NCI-H187 treated with DMSO at 0.1 percent for 48 hours (cell line): ENCODE measurements at regions not wholly inside any gene's neighbourhood (a gene's known extent, or its start where the extent isn't known, plus 50 kb on each side); places are given as distances from the start of the nearest gene placed in this dataset.
"Not testable (repeated sequence)": the region's sequence is repeated elsewhere in the genome, so short reads cannot be mapped to it uniquely, and the experiment has no call there.

Experiments used
- DNase-seq: peaks from one replicate; lab custom pipeline; 2025; lab: John Stamatoyannopoulos, UW

- no peak for DNase-seq
Observed at GRCh38 chr3:87489892-87490291, 213.5 kb upstream of the POU1F1 start.

- DNase-seq, result no peak
Observed at GRCh38 chr3:87488765-87489164, 212.4 kb upstream of the POU1F1 start.

GRCh38 chr3:87486635-87487034, 210.3 kb upstream of the POU1F1 start:
- not testable (repeated sequence) for DNase-seq

GRCh38 chr3:87486115-87486514, 209.7 kb upstream of the POU1F1 start:
- DNase-seq, result no peak

- DNase-seq, result no peak
Observed at GRCh38 chr3:87478716-87479115, 202.3 kb upstream of the POU1F1 start.

- no peak for DNase-seq
Observed at GRCh38 chr3:87473944-87474343, 197.6 kb upstream of the POU1F1 start.

- no peak for DNase-seq
Observed at GRCh38 chr3:87468938-87469337, 192.6 kb upstream of the POU1F1 start.

- no peak for DNase-seq
Observed at GRCh38 chr3:87468235-87468634, 191.9 kb upstream of the POU1F1 start.

GRCh38 chr3:87462228-87462627, 185.8 kb upstream of the POU1F1 start:
- no peak for DNase-seq

- DNase-seq, result no peak
Observed at GRCh38 chr3:87461443-87461842, 185.1 kb upstream of the POU1F1 start.

- DNase-seq, result no peak
Observed at GRCh38 chr3:87461036-87461435, 184.7 kb upstream of the POU1F1 start.

GRCh38 chr3:87448558-87448957, 172.2 kb upstream of the POU1F1 start:
- no peak for DNase-seq

- no peak for DNase-seq
Observed at GRCh38 chr3:87446849-87447387, 170.5 kb upstream of the POU1F1 start.

- DNase-seq, result no peak
Observed at GRCh38 chr3:87442470-87442869, 166.1 kb upstream of the POU1F1 start.

- DNase-seq, result no peak
Observed at GRCh38 chr3:87437765-87438164, 161.4 kb upstream of the POU1F1 start.

GRCh38 chr3:87436781-87437543, 160.6 kb upstream of the POU1F1 start:
- DNase-seq, result no peak

- no peak for DNase-seq
Observed at GRCh38 chr3:87435926-87436620, 159.7 kb upstream of the POU1F1 start.

- DNase-seq, result not testable (repeated sequence)
Observed at GRCh38 chr3:87433445-87433844, 157.1 kb upstream of the POU1F1 start.

- DNase-seq, result no peak
Observed at GRCh38 chr3:87426918-87427317, 150.5 kb upstream of the POU1F1 start.

- no peak for DNase-seq
Observed at GRCh38 chr3:87425056-87425455, 148.7 kb upstream of the POU1F1 start.

GRCh38 chr3:87423336-87423735, 147.0 kb upstream of the POU1F1 start:
- no peak for DNase-seq

- no peak for DNase-seq
Observed at GRCh38 chr3:87422333-87422732, 145.9 kb upstream of the POU1F1 start.

GRCh38 chr3:87420171-87420570, 143.8 kb upstream of the POU1F1 start:
- no peak for DNase-seq
